ENCODE measurements at regions not wholly inside any gene's neighbourhood (a gene's known extent, or its start where the extent isn't known, plus 50 kb on each side); places are given as distances from the start of the nearest gene placed in this dataset.
"Not testable (repeated sequence)": the region's sequence is repeated elsewhere in the genome, so short reads cannot be mapped to it uniquely, and the experiment has no call there.

GRCh38 chr1:115507901-115508300 is 133.9 kb upstream of the VANGL1 start:
- H3K9me3 ChIP-seq = no peaks in the 10 kb centered on the region
- no peak overlapping the region for H3K27ac ChIP-seq
- FAIRE-seq (no peak), DNase-seq (no peak), ATAC-seq (no peak)
- TF ChIP-seq CTCF (IDR thresholded peaks at IDR 0.05) = no peak
- no peaks in the 10 kb centered on the region for H3K27me3 ChIP-seq
- WGBS, 2 donors = 45 to 63% methylated on average over 6 of the region's 6 CpGs
- H3K36me3 ChIP-seq = no peaks in the 10 kb centered on the region
- H3K4me3 ChIP-seq = no peak overlapping the region
- intact Hi-C loops (cut with DNase I) = no loop called here
- H3K4me1 ChIP-seq = no peaks in the 10 kb centered on the region

GRCh38 chr1:115506924-115507589 is 134.7 kb upstream of the VANGL1 start:
- Histone ChIP-seq H3K36me3 (no peaks in the 10 kb centered on the region), H3K9me3 (no peaks in the 10 kb centered on the region), H3K4me3 (no peak overlapping the region), H3K27me3 (no peaks in the 10 kb centered on the region), H3K4me1 (no peaks in the 10 kb centered on the region), H3K27ac (no peak overlapping the region)
- DNase-seq (no peak), ATAC-seq (peak in 3 of 4 donors; percentile 52 to 71 (median 70)), FAIRE-seq (no peak)
- 23% methylated on average over 10 of the region's 10 CpGs for WGBS, 2 donors
- intact Hi-C loops (cut with DNase I) = no loop called here
- peak in 2 of 4 donors; percentile 10 to 14 for TF ChIP-seq CTCF (IDR thresholded peaks at IDR 0.05)

GRCh38 chr1:115506518-115506917 is 135.3 kb upstream of the VANGL1 start:
- Histone ChIP-seq H3K4me1 (no peaks in the 10 kb centered on the region), H3K4me3 (no peak overlapping the region), H3K27ac (no peak overlapping the region), H3K9me3 (no peaks in the 10 kb centered on the region), H3K27me3 (no peaks in the 10 kb centered on the region), H3K36me3 (no peaks in the 10 kb centered on the region)
- ATAC-seq (no peak), DNase-seq (no peak), FAIRE-seq (no peak)
- 15 to 18% methylated on average over 8 of the region's 8 CpGs for WGBS, 2 donors
- intact Hi-C loops (cut with DNase I) = no loop called here
- no peak for TF ChIP-seq CTCF (IDR thresholded peaks at IDR 0.05)

GRCh38 chr1:115505148-115505571 is 136.6 kb upstream of the VANGL1 start:
- Histone ChIP-seq H3K9me3 (no peaks in the 10 kb centered on the region), H3K4me3 (no peak overlapping the region), H3K27me3 (no peaks in the 10 kb centered on the region), H3K27ac (no peak overlapping the region), H3K4me1 (no peaks in the 10 kb centered on the region), H3K36me3 (no peaks in the 10 kb centered on the region)
- intact Hi-C loops (cut with DNase I) = no loop called here
- no peak for ATAC-seq
- TF ChIP-seq CTCF (IDR thresholded peaks at IDR 0.05) = no peak
- FAIRE-seq = no peak
- no peak for DNase-seq

GRCh38 chr1:115502183-115502582 is 139.6 kb upstream of the VANGL1 start:
- H3K9me3 ChIP-seq; ATAC-seq; H3K4me1 ChIP-seq; H3K4me3 ChIP-seq; H3K36me3 ChIP-seq; DNase-seq; H3K27me3 ChIP-seq; FAIRE-seq; intact Hi-C loops (cut with DNase I); H3K27ac ChIP-seq: not testable (repeated sequence)
- 82 to 90% methylated on average over 4 of the region's 4 CpGs for WGBS, 2 donors
